HG02852 (cell line): ENCODE measurements at regions not wholly inside any gene's neighbourhood (a gene's known extent, or its start where the extent isn't known, plus 50 kb on each side); places are given as distances from the start of the nearest gene placed in this dataset.

Experiments used
- ATAC-seq: cut with Tn5 transposase; IDR thresholded peaks from one replicate; pipeline ENCODE4 v1.9.1; 2021; ENCODE audit warnings: mild to moderate bottlenecking, moderate library complexity; ENCODE audit not compliant: unreplicated experiment

- no peak for ATAC-seq
Measured at GRCh38 chr5:34501840-34502239, 154.3 kb upstream of the RAI14 start.

DNA sequence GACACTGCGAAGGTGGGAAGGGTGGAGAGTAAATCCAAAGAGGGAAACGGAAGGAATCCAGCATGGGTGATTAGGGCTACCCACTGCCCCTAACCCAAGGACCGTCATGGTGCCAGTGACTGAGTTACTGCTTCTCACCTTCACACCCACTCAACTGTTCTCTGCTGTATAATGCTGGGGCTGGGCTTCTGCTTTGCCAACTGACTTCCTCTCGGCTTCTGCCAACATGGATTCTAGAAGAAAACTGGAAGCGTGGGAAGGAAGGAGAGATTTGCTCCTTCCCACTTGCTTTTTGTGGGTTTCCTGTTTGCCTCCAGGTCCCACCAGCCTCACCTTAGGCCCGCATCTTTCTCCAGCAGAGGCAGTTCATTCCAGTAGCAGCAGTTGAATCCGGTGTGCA lies 153.5 kb upstream of the RAI14 start:
- no peak for ATAC-seq

DNA sequence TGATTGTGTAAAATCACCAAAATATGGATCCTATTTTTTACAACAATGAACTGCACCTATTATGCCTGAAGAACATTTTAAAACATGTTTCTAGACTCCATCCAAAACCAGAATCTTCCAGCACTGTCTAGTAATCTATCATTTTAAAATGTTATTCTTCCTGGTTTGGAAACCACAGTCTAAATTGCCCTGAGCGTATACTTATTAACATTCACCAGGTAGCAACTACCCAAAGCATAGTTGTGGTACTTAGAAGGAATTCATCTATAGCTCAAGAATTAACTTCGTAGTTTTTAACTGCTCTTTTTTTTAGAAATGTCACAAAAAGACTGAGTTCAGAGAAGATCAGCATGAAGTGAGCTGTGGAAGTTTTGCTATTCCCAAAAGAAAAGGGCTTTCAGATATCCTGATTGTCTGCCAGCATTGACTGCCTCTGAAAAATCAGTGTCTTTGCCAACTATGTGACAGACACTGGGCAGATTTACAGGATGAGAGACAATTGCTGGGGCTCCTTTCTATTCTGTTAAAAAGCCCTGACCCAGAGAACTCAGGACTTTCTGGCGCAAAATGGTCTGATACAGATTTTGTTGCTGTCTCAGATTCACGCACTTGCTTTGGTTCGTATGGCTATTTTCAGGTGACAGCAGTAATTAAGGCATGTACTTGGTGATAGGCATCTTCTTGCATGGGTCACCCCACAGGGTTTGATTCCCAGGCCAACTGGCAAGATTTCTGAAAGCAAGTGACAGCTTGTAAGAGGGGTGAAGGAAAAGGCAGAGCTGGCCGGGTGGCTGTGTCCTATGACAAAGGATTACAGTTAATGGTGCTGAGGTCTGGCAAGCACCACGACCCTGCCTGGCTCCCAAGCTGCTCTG lies 152.5 kb upstream of the RAI14 start:
- ATAC-seq = no peak

GRCh38 chr5:34504967-34505366 lies 151.2 kb upstream of the RAI14 start:
- no peak for ATAC-seq

DNA sequence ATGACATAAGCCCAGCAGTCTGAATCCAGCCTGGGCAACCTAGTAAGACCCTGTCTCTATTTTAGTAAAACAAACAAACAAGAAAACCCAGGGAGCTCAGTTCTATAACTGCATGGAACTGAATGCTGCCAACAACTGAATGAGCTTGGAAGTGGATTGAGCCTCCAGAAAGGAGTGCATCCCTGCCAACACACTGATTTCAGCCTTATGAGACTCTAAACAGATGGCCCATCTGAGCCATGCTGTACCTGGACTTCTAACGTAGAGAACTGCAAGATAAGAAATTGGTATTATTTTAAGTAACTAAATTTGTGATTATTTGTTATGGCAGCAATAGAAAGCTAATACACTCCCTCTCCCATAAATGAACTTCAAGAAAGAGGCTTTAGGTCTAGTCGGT lies 150.4 kb upstream of the RAI14 start:
- no peak for ATAC-seq

- no peak for ATAC-seq
Measured at GRCh38 chr5:34507933-34508332, 148.2 kb upstream of the RAI14 start.

GRCh38 chr5:34509392-34509791 lies 146.7 kb upstream of the RAI14 start:
- ATAC-seq = no peak

DNA sequence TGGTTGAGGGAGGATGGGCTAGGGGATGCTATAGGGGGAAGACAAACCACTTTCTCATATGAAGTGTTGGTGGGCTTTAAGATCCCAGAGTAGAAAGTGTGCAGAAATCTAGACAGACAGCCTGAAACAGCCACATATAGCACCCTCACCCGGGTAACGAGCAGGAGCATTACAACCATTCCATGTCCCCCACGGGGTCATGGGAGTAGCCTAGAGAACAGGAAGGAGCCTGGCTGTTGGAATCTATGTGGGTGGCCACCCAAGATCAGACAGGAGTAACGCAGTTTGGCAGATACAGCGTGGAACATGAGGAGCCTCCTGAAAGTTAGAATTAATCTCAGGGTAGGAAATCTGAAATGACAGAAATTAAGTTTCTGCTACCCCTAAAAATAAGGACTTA lies 146.1 kb upstream of the RAI14 start:
- no peak for ATAC-seq

DNA sequence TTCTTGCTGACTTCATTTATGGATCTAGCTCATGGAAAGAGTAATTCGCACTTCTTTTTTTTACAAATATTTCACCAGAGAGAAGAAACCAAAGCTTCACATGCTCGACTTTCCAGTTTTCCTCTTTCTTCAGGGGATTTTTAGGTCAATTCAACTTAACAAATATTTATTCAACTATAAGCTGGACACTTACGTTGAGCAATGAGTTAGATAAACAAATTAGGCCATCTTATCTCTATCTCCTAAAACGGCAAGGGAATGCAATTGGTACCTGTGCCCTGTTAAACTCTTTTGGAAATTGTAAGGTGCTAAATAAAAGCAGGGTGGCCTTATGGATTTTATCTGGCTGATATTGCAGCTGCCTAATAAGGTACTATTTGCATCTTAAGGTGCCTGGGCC lies 145.1 kb upstream of the RAI14 start:
- ATAC-seq = no peak

GRCh38 chr5:34511481-34511880 lies 144.6 kb upstream of the RAI14 start:
- ATAC-seq = no peak

DNA sequence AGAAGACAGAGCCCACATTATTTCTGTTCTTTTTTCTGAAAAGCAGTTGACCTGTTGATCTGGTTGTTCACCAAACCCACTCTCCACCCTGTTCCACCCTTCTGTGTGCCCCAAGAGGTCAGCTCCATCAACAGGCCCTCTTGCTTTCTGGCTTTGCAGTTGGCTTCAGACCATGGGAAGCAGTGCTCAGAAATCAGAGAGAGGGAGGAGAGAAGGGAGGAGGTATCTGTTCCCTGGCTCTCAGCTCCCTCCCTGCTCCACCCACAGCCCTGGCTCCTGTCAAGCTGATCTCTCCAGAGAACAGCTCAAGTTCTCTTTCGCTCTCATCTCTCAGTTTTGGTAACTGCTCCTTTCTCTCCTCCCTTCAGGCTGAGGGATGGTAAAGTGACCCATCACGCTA lies 144.2 kb upstream of the RAI14 start:
- no peak for ATAC-seq

DNA sequence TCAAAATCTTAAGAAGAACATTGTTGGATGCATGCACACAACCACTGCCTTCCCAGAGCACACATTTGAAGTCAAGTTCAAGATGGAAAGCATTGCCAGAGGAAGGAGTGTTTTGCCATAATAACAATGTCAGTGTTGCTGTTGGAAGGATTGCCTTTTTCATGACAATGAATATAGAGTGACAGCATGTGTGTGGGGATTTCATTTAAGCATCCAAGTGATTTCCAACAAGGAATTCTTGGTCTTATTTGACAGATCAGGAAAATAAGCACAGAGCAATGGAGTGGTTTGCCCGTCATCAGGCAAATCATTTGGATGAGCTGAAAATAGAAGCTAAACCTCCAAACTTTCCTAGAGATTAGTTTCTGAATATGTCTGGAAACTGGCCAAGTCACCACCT lies 140.0 kb upstream of the RAI14 start:
- ATAC-seq = no peak

DNA sequence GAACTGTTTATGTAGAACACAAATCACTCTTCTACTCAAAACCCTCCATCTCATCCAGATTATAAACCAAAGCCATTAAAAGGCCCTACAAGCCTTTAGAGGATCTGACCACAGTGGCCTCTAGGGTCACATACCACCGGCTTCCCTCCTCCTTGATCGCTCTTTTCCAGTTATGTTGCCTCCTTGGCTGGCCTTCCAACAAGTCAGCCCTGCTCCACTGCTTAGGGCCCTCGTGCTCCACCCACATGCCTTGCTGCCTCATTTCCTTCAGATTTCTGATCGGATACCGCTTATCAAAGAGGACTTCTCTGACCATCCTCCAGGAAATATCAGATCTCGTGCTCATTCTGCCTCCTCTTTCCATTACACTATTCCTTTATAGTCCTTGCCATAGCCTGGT lies 139.4 kb upstream of the RAI14 start:
- ATAC-seq = no peak

- ATAC-seq = no peak
Measured at GRCh38 chr5:34517249-34517648, 138.9 kb upstream of the RAI14 start.

DNA sequence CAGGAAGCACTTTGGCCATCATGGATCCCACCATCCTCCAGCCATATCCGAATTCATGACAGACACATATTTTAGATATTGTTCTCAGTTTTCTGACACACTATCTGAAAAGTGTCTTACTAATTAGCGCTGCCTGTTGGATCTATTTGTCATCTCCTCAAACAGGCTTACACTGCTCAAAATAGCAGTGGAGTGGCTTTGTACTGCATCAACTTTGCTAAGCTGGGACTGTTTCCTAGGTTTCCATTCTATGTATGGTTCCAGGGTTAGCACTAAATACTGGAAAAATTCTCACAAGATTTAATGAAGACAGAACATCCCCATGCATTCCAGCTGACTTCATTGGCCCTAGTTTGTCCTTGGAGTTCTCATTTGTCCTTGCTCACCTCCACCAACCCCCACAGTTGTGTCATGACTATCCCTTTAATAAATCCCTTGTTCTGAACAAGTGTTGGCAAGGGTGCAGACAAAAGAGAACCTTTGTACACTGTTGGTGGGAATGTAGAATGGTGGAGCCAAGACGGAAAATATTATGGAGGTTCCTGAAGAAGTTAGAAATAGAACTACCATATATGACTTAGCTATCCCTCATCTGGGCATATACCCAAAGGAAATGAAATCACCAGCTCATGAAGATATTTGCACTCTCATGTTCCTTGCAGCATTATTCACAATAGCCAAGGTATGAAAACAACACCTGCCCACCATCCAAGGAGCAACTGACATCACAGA lies 136.5 kb upstream of the RAI14 start:
- ATAC-seq = no peak

- no peak for ATAC-seq
Measured at GRCh38 chr5:34521628-34522290, 134.4 kb upstream of the RAI14 start.

DNA sequence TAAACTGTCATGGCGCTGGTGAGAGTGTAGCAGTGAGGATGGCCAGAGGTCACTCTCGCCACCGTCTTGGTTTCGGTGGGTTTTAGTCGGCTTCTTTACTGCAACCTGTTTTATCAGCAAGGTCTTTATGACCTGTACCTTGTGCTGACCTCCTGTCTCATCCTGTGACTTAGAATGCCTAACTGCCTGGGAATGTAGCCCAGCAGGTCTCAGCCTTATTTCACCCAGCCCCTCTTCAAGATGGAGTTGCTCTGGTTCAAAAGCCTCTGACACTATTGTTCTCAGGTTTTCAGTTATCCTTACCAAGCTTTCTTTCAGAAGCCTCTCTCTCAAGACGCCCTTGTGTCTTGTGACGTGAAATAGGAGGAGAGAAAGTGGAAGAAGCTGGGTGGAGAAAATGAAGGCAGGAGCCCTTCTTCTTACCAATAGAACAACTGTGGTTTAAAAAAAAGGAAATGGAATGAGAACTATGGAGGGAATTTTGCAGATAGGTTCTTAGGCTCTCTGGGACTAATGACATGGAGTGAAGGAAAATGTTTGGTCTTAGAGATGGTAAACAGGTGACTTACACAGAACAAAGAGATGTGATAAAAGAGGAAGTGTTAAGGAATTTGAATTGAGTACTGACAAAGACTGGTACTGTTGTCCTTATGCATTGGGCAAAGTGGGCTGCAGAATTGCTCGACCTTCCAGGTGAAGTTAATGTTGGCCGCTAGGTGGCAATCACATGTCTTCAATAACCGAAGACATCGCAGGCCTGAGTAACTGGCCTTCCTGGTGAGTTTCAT lies 133.3 kb upstream of the RAI14 start:
- ATAC-seq = peak; percentile 81

DNA sequence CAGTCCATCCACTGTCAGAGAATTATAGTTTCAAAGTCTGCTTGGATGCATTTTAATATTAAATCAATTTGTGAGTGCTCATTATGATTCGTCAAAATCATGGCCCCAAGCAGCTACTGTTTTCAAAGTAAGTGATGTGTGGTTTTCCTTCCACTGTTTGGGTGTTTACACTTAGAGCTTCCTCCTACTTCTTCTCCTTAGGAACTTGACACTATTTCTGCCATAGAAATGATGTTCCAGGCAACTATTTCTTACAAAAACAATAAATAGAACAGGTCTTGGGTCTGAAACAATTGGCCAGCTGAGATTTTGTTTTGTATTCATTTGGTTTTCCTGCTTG lies 132.8 kb upstream of the RAI14 start:
- ATAC-seq = no peak

DNA sequence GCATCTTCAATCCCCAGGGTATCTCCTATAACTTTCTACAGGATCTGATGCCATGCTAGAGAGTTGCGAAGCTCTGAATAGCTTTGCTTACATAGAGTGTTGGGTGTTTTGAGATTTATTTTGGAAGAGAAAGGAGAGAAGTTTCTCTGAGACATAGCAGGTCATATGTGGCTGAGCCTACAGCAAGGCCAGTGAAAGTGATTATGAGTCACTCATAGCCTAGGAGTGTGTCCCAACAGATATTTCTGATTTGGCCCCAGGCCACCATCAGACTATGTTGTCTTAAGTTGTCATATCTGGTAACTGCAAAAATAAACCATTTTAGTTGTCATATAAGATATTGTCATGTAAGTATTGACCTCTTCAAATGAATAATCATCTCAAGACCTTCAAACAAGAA lies 132.0 kb upstream of the RAI14 start:
- ATAC-seq = no peak

DNA sequence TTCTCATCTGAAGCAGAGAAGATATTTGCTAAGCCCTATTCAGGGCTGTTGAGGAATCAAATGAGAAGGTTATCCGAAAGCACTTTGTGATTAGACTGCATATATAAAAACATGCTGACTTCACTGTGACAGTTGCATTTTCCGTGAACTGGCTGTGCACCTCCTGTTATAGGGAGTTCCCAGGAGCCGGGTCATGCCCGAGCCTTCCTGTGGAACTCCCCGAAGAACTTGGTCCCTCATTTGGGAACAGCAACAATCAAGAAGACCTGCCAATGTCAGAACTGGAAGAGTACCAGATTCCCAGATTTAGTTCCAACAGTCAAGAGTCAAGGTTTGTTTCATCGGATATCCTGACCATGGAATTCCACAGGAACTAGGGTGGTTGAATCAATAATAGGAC lies 130.4 kb upstream of the RAI14 start:
- no peak for ATAC-seq

- no peak for ATAC-seq
Measured at GRCh38 chr5:34526682-34527305, 129.3 kb upstream of the RAI14 start.
